ENCODE measurements at regions not wholly inside any gene's neighbourhood (a gene's known extent, or its start where the extent isn't known, plus 50 kb on each side); places are given as distances from the start of the nearest gene placed in this dataset.

DNA sequence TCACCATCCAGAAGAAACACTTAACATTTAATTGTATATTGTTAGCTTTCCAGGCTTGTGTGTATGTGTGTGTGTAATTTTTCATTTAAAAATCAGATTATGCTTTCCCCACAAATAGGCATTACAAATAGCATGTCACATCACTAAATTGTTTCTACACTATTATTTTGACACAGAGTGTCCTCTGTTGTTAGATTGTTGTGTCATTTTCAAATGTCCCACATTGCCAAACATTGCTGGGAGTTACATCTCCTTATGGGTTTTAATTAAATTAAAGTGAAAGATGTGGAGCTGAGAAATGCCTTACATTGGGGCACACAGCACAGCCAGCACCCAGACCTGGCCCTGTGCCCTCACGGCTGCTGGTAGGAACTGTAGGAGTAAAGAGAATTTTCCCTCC lies 295.6 kb downstream of the ZEB1 start:
- H4K20me1 ChIP-seq (ENCODE audit: low read length): no peaks in the 10 kb centered on the region
- intact Hi-C loops (cut with micrococcal nuclease): no loop called here
- no peaks in the 10 kb centered on the region for H3K36me3 ChIP-seq (ENCODE audit: low read depth, low read length)

DNA sequence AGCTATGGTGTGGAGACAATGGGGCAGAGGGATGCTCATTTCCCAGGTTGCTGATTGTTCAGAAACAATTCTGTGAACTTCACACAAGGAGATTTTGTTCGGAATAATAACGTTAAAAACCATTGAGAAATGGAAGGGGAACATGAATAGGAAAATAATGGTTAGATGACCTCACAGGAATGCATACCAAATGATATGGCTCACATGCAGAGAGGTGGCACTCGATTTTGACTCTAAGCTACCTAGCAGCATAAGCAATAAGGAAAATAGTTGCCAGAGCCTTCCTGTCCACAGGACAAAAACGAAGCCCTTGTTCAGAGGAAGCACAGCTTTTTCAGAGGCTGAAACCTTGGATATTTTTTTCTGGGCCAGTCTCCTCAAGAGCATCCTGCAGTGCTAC lies 293.1 kb downstream of the ZEB1 start:
- ChIA-PET CTCF (no interaction called here), POLR2A (ENCODE audit: unreplicated experiment) (no interaction called here)
- no peaks in the 10 kb centered on the region for H3K36me3 ChIP-seq (ENCODE audit: low read depth, low read length)
- H4K20me1 ChIP-seq (ENCODE audit: low read length): no peaks in the 10 kb centered on the region
- H3K9me3 ChIP-seq (ENCODE audit: low read length): no peaks in the 10 kb centered on the region
- H3K4me3 ChIP-seq (ENCODE audit: low read length): no peak overlapping the region
- intact Hi-C loops (cut with micrococcal nuclease): no loop called here
- no peak overlapping the region for H3K4me2 ChIP-seq (ENCODE audit: low read length)
- no peaks in the 10 kb centered on the region for H3K4me1 ChIP-seq (ENCODE audit: insufficient read depth, low read length)
- H3F3A ChIP-seq (ENCODE audit: low read length, unreplicated experiment): no peaks in the 10 kb centered on the region
- H3K27ac ChIP-seq (ENCODE audit: low read length): no peak overlapping the region
- no peaks in the 10 kb centered on the region for H3K79me2 ChIP-seq (ENCODE audit: low read length)
- BruUV-seq (replicated peaks): no TSS peak
- DNase-seq (no peak), ATAC-seq (no peak)
- no peaks in the 10 kb centered on the region for H3K9me2 ChIP-seq (replicated peaks; ENCODE audit: low read length)
- H2AFZ ChIP-seq (ENCODE audit: low read length): no peak overlapping the region
- no peak overlapping the region for H3K9ac ChIP-seq (ENCODE audit: low read length)
- no peaks in the 10 kb centered on the region for H3K27me3 ChIP-seq (ENCODE audit: low read length)
- TF ChIP-seq EZH2phosphoT487 (IDR thresholded peaks at IDR 0.05; ENCODE audit: borderline replicate concordance, low read length) (no peak), EZH2 (IDR thresholded peaks at IDR 0.05; ENCODE audit: low read length, unreplicated experiment) (no peak)
- TF ChIP-seq, protein P1, sequence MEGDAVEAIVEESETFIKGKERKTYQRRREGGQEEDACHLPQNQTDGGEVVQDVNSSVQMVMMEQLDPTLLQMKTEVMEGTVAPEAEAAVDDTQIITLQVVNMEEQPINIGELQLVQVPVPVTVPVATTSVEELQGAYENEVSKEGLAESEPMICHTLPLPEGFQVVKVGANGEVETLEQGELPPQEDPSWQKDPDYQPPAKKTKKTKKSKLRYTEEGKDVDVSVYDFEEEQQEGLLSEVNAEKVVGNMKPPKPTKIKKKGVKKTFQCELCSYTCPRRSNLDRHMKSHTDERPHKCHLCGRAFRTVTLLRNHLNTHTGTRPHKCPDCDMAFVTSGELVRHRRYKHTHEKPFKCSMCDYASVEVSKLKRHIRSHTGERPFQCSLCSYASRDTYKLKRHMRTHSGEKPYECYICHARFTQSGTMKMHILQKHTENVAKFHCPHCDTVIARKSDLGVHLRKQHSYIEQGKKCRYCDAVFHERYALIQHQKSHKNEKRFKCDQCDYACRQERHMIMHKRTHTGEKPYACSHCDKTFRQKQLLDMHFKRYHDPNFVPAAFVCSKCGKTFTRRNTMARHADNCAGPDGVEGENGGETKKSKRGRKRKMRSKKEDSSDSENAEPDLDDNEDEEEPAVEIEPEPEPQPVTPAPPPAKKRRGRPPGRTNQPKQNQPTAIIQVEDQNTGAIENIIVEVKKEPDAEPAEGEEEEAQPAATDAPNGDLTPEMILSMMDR (conservative IDR thresholded peaks at IDR 0.05; ENCODE audit: low read depth, low read length): no peak

More for the DNA sequence above, 295.6 kb downstream of the ZEB1 start:
- Histone ChIP-seq H3K4me3 (ENCODE audit: low read length) (no peak overlapping the region), H3K27ac (ENCODE audit: low read length) (no peak overlapping the region), H3K27me3 (ENCODE audit: low read length) (no peaks in the 10 kb centered on the region), H3K9ac (ENCODE audit: low read length) (no peak overlapping the region), H3F3A (ENCODE audit: low read length, unreplicated experiment) (no peaks in the 10 kb centered on the region), H3K9me2 (replicated peaks; ENCODE audit: low read length) (no peaks in the 10 kb centered on the region), H3K9me3 (ENCODE audit: low read length) (no peaks in the 10 kb centered on the region), H3K4me2 (ENCODE audit: low read length) (no peak overlapping the region), H2AFZ (ENCODE audit: low read length) (no peak overlapping the region), H3K4me1 (ENCODE audit: insufficient read depth, low read length) (no peaks in the 10 kb centered on the region), H3K79me2 (ENCODE audit: low read length) (no peaks in the 10 kb centered on the region)
- ChIA-PET CTCF (no interaction called here), POLR2A (ENCODE audit: unreplicated experiment) (no interaction called here)
- no TSS peak for BruUV-seq (replicated peaks)
- no peak for DNase-seq
- TF ChIP-seq, protein P1 (conservative IDR thresholded peaks at IDR 0.05; ENCODE audit: low read depth, low read length): no peak
- TF ChIP-seq EZH2phosphoT487 (IDR thresholded peaks at IDR 0.05; ENCODE audit: borderline replicate concordance, low read length) (no peak), EZH2 (IDR thresholded peaks at IDR 0.05; ENCODE audit: low read length, unreplicated experiment) (no peak)
- no peak for ATAC-seq

DNA sequence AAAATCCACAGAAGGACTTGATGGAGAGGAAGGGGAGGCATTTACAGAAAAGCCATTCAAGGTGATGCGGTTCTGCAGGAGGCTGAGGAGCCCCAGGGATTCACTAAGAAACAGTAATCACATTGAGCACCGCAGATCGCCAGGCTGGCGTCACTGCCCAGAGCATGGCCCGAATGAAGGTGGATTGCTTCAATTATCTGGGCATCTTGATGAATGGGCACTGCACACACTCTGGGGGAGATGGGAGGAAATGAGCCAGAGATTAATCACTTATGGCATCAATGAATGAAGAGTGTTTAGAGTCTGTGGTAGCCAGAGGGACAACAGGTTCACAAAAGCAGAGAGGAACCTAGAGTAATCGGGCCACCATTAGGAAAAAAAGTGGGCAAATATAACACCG lies 292.1 kb downstream of the ZEB1 start:
- intact Hi-C loops (cut with micrococcal nuclease): no loop called here
- no peaks in the 10 kb centered on the region for H3K36me3 ChIP-seq (ENCODE audit: low read depth, low read length)
- H3K9me3 ChIP-seq (ENCODE audit: low read length): no peaks in the 10 kb centered on the region
- no peaks in the 10 kb centered on the region for H4K20me1 ChIP-seq (ENCODE audit: low read length)
- ChIA-PET CTCF (no interaction called here), POLR2A (ENCODE audit: unreplicated experiment) (no interaction called here)
- no peaks in the 10 kb centered on the region for H3K79me2 ChIP-seq (ENCODE audit: low read length)
- ATAC-seq (no peak), DNase-seq (no peak)
- H3F3A ChIP-seq (ENCODE audit: low read length, unreplicated experiment): no peaks in the 10 kb centered on the region
- H3K9ac ChIP-seq (ENCODE audit: low read length): no peak overlapping the region
- no peak for TF ChIP-seq EZH2 (IDR thresholded peaks at IDR 0.05; ENCODE audit: low read length, unreplicated experiment)
- TF ChIP-seq, protein P1 (conservative IDR thresholded peaks at IDR 0.05; ENCODE audit: low read depth, low read length): no peak
- TF ChIP-seq EZH2phosphoT487 (IDR thresholded peaks at IDR 0.05; ENCODE audit: borderline replicate concordance, low read length): no peak
- H3K4me1 ChIP-seq (ENCODE audit: insufficient read depth, low read length): no peaks in the 10 kb centered on the region
- H3K27ac ChIP-seq (ENCODE audit: low read length): no peak overlapping the region
- no peaks in the 10 kb centered on the region for H3K27me3 ChIP-seq (ENCODE audit: low read length)
- H3K4me2 ChIP-seq (ENCODE audit: low read length): no peak overlapping the region
- BruUV-seq (replicated peaks): no TSS peak
- H3K9me2 ChIP-seq (replicated peaks; ENCODE audit: low read length): no peaks in the 10 kb centered on the region
- no peak overlapping the region for H2AFZ ChIP-seq (ENCODE audit: low read length)
- H3K4me3 ChIP-seq (ENCODE audit: low read length): no peak overlapping the region

Data from PC-3 (cell line).